ENCODE measurements at regions not wholly inside any gene's neighbourhood (a gene's known extent, or its start where the extent isn't known, plus 50 kb on each side); places are given as distances from the start of the nearest gene placed in this dataset.

DNA sequence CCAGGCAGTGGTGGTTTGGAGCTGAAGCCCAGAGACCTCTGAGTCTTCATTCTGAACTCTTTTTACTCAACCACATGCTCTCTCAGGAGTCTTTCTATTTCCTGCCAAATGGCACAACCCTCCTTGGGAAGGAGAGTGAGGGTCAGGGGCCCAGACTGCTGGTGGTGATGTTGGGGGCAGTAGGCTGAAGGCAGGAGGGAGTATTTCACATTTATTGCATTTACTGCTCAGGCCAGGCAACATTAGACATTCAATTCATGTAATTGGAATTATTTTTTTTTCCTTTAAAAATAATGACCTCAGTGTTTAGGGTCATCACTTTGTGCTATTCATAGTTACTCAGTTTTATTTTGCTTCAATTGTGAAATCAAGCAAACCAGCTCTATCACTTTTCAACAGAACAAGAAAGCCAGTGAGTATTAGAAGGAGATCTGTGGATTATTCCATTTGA lies 311.3 kb upstream of the NT5C1B start:
- TF ChIP-seq CTCF (conservative IDR thresholded peaks at IDR 0.05; ENCODE audit: low read depth, low read length) (no peak), EZH2phosphoT487 (IDR thresholded peaks at IDR 0.05; ENCODE audit: borderline replicate concordance, low read length) (no peak), EZH2 (IDR thresholded peaks at IDR 0.05; ENCODE audit: low read length, unreplicated experiment) (no peak)
